Esophagus squamous epithelium (tissue), 5 donors: ENCODE measurements at regions not wholly inside any gene's neighbourhood (a gene's known extent, or its start where the extent isn't known, plus 50 kb on each side); places are given as distances from the start of the nearest gene placed in this dataset.

Source experiments
- DNase-seq: peaks from one replicate; lab custom pipeline; 2025; lab: John Stamatoyannopoulos, UW
- H3K27ac ChIP-seq, 4 donors: fragments of 200-600 bp; sonication (generic); one replicate each; pipeline ENCODE4 v1.5.1; 2016 to 2019; ENCODE audit warnings: mild to moderate bottlenecking in 1 of 4
- H3K27me3 ChIP-seq, 4 donors: fragments of 200-600 bp; sonication (generic); 1 replicate in 3 of 4; 2 replicates in 1 of 4; pipeline versions ENCODE4 v1.5.1 to v1.6.0; 2017 to 2021; ENCODE audit warnings: antibody characterized with exemption in 1 of 4
- H3K36me3 ChIP-seq, 3 donors: fragments of 200-600 bp; sonication (generic); one replicate each; pipeline ENCODE4 v1.5.1; 2016 to 2019
- H3K4me1 ChIP-seq, 3 donors: fragments of 200-600 bp; sonication (generic); one replicate each; pipeline ENCODE4 v1.5.1; 2017 to 2019
- H3K4me3 ChIP-seq, 4 donors: fragments of 200-600 bp; sonication (generic); 1 replicate in 3 of 4; 2 replicates in 1 of 4; pipeline ENCODE4 v1.5.1; 2016 to 2019; ENCODE audit warnings: mild to moderate bottlenecking in 2 of 4, moderate library complexity in 1 of 4
- H3K9me3 ChIP-seq, 3 donors: fragments of 200-600 bp; sonication (generic); one replicate each; pipeline ENCODE4 v1.5.1; 2016 to 2019
- POLR2A ChIP-seq, 4 donors: fragments of 450-650 bp; IDR thresholded peaks; one replicate each; pipeline ENCODE4 v1.6.1; 2017; ENCODE audit warnings: antibody characterized with exemption in 4 of 4, mild to moderate bottlenecking in 4 of 4, moderate library complexity in 3 of 4
- WGBS, 2 donors: methylation state at CpG; one replicate each; pipeline ENCODE4 v1.1.5; 2018; 5-methylcytosine and 5-hydroxymethylcytosine counted together
- intact Hi-C: fragments of 100-400 bp; cut with DNase I; formaldehyde crosslinking; loops from one replicate; pipeline ENCODE4 v1.15.0; 2022
- TF ChIP-seq, protein P1 (sequence below), 6 experiments: fragments of 450-650 bp in 4 of 6; fragments of 200-600 bp in 2 of 6; sonication (generic) in 2 of 6; IDR thresholded peaks; one replicate each; pipeline ENCODE4 v1.5.1; 2016 to 2019; ENCODE audit warnings: antibody characterized with exemption in 6 of 6, mild to moderate bottlenecking in 4 of 6, moderate library complexity in 4 of 6
- donor health status: DM: yes; HTN: yes; CAD: no.

DNA sequence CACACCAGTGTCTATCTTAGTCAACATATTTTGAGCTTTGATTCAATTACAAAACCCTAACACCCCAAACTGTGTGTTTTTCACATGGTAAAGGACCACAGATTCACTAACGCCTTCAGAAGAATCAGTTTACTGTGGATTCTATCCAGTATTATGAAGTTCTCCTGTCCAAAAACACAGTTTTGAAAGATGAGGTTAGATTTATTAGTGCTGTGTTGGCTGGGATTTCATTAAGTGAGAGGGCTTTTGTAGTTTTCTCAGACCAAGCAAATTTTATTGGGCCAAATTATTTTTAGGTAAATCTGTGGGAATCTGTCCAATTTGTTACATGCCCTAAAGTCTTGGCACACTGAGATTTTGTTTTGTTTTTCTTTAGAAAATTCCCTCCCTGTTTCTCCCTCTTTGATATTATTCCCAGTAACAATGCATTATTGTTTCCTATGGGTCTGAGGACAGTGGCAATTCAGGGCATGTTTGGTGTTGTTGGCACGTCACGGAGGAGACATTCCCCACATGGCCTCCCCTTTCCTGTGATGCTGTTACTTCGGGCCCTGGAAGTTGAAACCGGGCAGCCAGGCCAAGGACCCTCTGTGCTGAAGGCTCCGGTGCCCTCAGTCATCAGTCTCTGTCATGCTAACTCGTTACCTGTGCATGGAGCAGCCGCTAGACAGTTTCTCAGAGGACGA, 87.5 kb upstream of the ALKAL2 start:
- TF ChIP-seq, protein P1, sequence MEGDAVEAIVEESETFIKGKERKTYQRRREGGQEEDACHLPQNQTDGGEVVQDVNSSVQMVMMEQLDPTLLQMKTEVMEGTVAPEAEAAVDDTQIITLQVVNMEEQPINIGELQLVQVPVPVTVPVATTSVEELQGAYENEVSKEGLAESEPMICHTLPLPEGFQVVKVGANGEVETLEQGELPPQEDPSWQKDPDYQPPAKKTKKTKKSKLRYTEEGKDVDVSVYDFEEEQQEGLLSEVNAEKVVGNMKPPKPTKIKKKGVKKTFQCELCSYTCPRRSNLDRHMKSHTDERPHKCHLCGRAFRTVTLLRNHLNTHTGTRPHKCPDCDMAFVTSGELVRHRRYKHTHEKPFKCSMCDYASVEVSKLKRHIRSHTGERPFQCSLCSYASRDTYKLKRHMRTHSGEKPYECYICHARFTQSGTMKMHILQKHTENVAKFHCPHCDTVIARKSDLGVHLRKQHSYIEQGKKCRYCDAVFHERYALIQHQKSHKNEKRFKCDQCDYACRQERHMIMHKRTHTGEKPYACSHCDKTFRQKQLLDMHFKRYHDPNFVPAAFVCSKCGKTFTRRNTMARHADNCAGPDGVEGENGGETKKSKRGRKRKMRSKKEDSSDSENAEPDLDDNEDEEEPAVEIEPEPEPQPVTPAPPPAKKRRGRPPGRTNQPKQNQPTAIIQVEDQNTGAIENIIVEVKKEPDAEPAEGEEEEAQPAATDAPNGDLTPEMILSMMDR (IDR thresholded peaks at IDR 0.05): no peak
- H3K27ac ChIP-seq: no peak overlapping the region
- 13 to 22% methylated on average over 4 to 9 of the region's 9 CpGs for WGBS, 2 donors
- H3K4me1 ChIP-seq: peaks cover 0 to 24% (median 0%) of the 10 kb centered on the region in 3 donors
- peaks cover 0 to 3% (median 0%) of the 10 kb centered on the region in 4 donors for H3K27me3 ChIP-seq
- DNase-seq: no peak
- no peaks in the 10 kb centered on the region for H3K36me3 ChIP-seq
- no peak overlapping the region for H3K4me3 ChIP-seq
- intact Hi-C loops: no loop called here
- H3K9me3 ChIP-seq: peaks cover 0 to 6% (median 0%) of the 10 kb centered on the region in 3 donors

- H3K27ac ChIP-seq: no peak overlapping the region
- WGBS, 2 donors: 39 to 53% methylated on average over 5 of the region's 5 CpGs
These were observed 80.5 kb upstream of the ALKAL2 start for GRCh38 chr2:368386-368785.

GRCh38 chr2:367246-367645, 79.4 kb upstream of the ALKAL2 start:
- no peaks in the 10 kb centered on the region for H3K36me3 ChIP-seq
- H3K9me3 ChIP-seq: no peaks in the 10 kb centered on the region
- H3K27ac ChIP-seq: no peak overlapping the region
- no peak overlapping the region for H3K4me3 ChIP-seq
- intact Hi-C loops: no loop called here
- DNase-seq: no peak
- H3K27me3 ChIP-seq: no peaks in the 10 kb centered on the region
- H3K4me1 ChIP-seq: peaks cover 0 to 6% (median 0%) of the 10 kb centered on the region in 3 donors
- 76 to 93% methylated on average over 6 of the region's 6 CpGs for WGBS, 2 donors
- TF ChIP-seq, protein P1 (IDR thresholded peaks at IDR 0.05): no peak
- TF ChIP-seq POLR2A (IDR thresholded peaks at IDR 0.05): no peak

More at GRCh38 chr2:368386-368785, 80.5 kb upstream of the ALKAL2 start:
- TF ChIP-seq, protein P1 (IDR thresholded peaks at IDR 0.05): no peak
- no peak for TF ChIP-seq POLR2A (IDR thresholded peaks at IDR 0.05)
- Histone ChIP-seq H3K4me3 (no peak overlapping the region), H3K4me1 (peaks cover 0 to 10% (median 0%) of the 10 kb centered on the region in 3 donors), H3K27me3 (no peaks in the 10 kb centered on the region), H3K36me3 (no peaks in the 10 kb centered on the region), H3K9me3 (no peaks in the 10 kb centered on the region)
- no peak for DNase-seq
- intact Hi-C loops: no loop called here

DNA sequence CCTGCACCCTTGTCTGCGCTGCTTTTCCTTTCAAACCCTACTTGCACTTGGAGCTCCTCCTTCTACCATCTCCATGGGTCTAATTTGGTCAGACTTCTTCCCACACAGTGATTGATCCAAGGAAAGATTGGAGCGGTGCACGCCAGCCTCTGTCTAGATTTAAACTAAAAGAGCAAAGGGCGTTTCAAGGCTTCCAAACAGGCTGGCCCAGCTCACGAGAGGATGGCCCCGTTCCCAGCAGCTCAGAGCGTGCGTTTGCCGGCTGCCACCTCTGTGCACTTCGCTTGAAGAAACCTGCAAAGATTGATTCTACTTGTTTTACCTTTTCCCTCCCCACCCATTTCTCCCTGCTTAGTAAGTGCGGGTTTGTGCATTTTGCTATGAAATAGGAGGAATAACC, 78.8 kb upstream of the ALKAL2 start:
- 32 to 62% methylated on average over 9 to 11 of the region's 11 CpGs for WGBS, 2 donors
- intact Hi-C loops: no loop called here
- no peak for TF ChIP-seq POLR2A (IDR thresholded peaks at IDR 0.05)
- TF ChIP-seq, protein P1 (IDR thresholded peaks at IDR 0.05): no peak
- peaks cover 0 to 6% (median 0%) of the 10 kb centered on the region in 3 donors for H3K4me1 ChIP-seq
- H3K36me3 ChIP-seq: no peaks in the 10 kb centered on the region
- H3K27me3 ChIP-seq: no peaks in the 10 kb centered on the region
- no peak for DNase-seq
- no peak overlapping the region for H3K4me3 ChIP-seq
- H3K9me3 ChIP-seq: no peaks in the 10 kb centered on the region
- no peak overlapping the region for H3K27ac ChIP-seq

DNA sequence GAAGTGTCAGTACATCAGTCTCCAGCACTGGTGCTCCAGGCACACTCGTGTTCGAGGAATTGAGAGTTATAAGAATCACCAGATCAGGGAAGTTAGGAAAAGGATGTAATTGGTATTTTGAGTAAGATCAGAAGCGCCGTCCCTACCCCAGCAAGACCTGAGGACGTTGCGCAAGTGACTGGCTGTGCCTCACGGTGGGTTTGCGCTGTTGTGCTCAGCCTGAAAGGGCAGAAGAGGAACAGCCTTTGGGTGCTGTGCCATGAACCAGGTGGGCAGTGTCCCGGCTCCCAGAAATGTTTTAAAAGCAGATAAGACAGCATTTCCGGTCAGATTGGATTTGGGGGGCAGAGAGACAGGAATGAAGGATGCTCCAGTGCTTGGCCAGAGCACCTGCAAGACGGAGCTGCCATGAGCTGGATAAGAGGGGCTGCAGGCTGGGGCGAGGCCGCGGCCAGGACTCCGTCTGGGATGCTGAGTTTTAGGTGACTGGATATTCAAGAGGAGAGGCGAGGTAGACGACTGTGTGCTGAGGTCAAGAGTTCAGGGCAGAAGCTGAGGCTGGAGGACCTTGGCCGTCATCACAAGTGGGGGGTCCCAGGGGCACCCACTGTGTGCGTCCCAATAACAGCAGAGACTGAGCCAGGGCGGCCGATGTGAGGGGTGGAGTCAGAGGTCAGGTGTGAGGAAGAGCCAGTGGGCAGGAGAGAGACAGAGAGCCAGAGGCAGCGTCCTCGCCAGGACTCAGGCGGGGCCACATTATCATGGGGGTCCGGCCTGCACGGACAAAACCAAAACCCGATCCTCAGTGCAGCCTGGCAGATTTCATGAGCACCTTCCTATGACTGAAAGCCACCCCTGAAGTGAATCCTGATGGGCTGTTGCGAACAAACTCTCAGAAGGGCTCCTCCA, 77.7 kb upstream of the ALKAL2 start:
- TF ChIP-seq POLR2A (IDR thresholded peaks at IDR 0.05): no peak
- TF ChIP-seq, protein P1 (IDR thresholded peaks at IDR 0.05): no peak
- Histone ChIP-seq H3K27ac (no peak overlapping the region), H3K27me3 (no peaks in the 10 kb centered on the region), H3K4me3 (no peak overlapping the region), H3K4me1 (peaks cover 0 to 6% (median 0%) of the 10 kb centered on the region in 3 donors), H3K36me3 (no peaks in the 10 kb centered on the region), H3K9me3 (no peaks in the 10 kb centered on the region)
- no peak for DNase-seq
- intact Hi-C loops: no loop called here
- 88 to 91% methylated on average over 26 to 28 of the region's 28 CpGs for WGBS, 2 donors
